Cardiac muscle cell (in vitro differentiated cells and primary cell): ENCODE measurements at regions not wholly inside any gene's neighbourhood (a gene's known extent, or its start where the extent isn't known, plus 50 kb on each side); places are given as distances from the start of the nearest gene placed in this dataset.

Source experiments
- DNase-seq, 2 donors: peaks; one replicate each; pipeline versions ENCODE4 v3.0.0 to v3.0.0-alpha.2; 2010 to 2017; ENCODE audit warnings: low read depth in 1 of 2, low spot score in 1 of 2
- H3K27ac ChIP-seq: fragments of 200-600 bp; sonication (generic); 2 replicates; pipeline ENCODE4 v1.5.1; 2016
- H3K27me3 ChIP-seq: fragments of 200-600 bp; sonication (generic); 2 replicates; pipeline ENCODE4 v1.6.0; 2016; ENCODE audit warnings: control low read depth
- H3K36me3 ChIP-seq: fragments of 200-600 bp; sonication (generic); 2 replicates; pipeline ENCODE4 v1.5.1; 2016; ENCODE audit warnings: control low read depth
- H3K4me1 ChIP-seq: fragments of 200-600 bp; sonication (generic); 2 replicates; pipeline ENCODE4 v1.8.1; 2017; ENCODE audit warnings: low read depth, mild to moderate bottlenecking, mixed run types
- H3K4me3 ChIP-seq: fragments of 200-600 bp; sonication (generic); 2 replicates; pipeline ENCODE4 v1.5.1; 2016; ENCODE audit warnings: mild to moderate bottlenecking
- H3K9me3 ChIP-seq: fragments of 200-600 bp; sonication (generic); 2 replicates; pipeline ENCODE4 v1.5.1; 2017; ENCODE audit warnings: low read depth, mild to moderate bottlenecking, control low read depth
- TF ChIP-seq, protein P1 (sequence below): IDR thresholded peaks from 2 replicates; pipeline ENCODE4 v1.5.1; 2012; ENCODE audit warnings: low read depth, mild to moderate bottlenecking, low read length

DNA sequence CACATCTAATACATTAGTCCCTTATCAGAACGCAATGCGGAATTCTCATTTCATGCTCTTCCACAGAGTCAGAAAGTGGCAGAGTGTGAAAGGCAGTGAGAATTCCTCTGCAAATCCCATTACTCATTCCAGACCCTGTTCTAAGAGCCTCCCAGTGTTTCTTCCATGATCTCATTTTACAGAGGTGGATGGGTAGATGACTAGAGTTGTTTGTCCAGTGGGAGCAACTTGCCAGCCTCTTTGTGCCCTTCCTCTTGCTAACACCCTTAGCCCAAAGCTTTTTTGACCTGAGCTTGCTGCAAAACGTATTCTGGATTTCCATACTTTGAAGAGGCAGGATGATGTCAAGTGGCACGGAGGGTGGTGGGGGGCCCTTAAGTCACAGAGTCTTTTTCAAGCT is 467.7 kb upstream of the RGPD4 start:
- H3K27me3 ChIP-seq = no peaks in the 10 kb centered on the region
- H3K4me3 ChIP-seq = no peak overlapping the region
- H3K36me3 ChIP-seq = no peaks in the 10 kb centered on the region
- no peak for DNase-seq
- TF ChIP-seq, protein P1, sequence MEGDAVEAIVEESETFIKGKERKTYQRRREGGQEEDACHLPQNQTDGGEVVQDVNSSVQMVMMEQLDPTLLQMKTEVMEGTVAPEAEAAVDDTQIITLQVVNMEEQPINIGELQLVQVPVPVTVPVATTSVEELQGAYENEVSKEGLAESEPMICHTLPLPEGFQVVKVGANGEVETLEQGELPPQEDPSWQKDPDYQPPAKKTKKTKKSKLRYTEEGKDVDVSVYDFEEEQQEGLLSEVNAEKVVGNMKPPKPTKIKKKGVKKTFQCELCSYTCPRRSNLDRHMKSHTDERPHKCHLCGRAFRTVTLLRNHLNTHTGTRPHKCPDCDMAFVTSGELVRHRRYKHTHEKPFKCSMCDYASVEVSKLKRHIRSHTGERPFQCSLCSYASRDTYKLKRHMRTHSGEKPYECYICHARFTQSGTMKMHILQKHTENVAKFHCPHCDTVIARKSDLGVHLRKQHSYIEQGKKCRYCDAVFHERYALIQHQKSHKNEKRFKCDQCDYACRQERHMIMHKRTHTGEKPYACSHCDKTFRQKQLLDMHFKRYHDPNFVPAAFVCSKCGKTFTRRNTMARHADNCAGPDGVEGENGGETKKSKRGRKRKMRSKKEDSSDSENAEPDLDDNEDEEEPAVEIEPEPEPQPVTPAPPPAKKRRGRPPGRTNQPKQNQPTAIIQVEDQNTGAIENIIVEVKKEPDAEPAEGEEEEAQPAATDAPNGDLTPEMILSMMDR = no peak
- no peaks in the 10 kb centered on the region for H3K9me3 ChIP-seq
- H3K4me1 ChIP-seq = peaks cover 2% of the 10 kb centered on the region
- H3K27ac ChIP-seq = no peak overlapping the region

DNA sequence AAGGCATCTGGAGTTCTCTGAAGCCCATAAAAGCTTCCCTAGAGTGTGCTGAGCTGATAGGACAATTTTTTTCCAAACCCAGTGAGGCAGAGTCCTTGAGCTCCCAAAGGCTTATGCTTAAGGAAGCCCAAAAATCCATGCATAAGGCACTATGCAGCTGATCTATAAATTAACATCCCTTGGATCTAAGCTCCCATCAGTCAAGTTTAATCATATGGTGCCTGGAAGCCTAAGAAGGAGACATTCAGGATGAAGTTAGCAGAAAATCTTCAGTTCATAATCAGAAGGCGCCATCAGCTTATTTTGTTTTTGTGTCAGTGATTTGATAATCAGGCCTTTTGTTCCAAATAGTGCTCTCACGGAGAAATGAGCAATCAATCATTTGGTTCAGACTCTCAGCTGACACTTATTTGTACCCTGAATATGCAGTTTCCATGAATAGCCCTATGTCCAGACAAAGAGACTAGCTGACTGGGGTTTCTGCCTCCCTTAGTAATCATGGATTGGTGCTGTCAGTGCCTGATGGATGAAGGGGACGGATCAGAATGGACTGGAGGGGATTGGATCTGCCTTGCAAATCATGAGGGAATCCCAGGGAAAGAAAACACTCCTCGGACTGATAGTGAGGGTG is 464.8 kb upstream of the RGPD4 start:
- H3K9me3 ChIP-seq = no peaks in the 10 kb centered on the region
- H3K4me3 ChIP-seq = no peak overlapping the region
- DNase-seq = no peak
- no peak overlapping the region for H3K27ac ChIP-seq
- no peaks in the 10 kb centered on the region for H3K27me3 ChIP-seq
- peaks cover 2% of the 10 kb centered on the region for H3K4me1 ChIP-seq
- no peaks in the 10 kb centered on the region for H3K36me3 ChIP-seq
- TF ChIP-seq, protein P1 = no peak

DNA sequence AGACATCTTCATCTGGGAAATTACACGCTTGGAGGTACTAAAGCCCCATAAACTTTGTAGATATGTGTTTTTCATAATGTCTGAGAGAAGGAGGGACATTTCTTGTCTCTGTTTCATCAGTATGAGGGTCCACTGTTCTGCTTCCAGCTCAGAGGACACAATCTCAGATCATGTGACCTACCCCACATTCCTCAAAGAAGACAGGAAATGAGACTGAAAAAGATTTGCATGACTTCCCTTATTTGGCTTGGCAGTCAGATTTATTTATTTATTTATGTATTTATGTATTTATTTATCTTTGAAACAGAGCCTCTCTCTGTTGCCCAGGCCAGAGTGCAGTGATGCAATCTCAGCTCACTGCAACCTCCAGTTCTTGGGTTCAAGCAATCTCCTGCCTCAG is 463.7 kb upstream of the RGPD4 start:
- TF ChIP-seq, protein P1 = no peak
- DNase-seq = peak in 1 of 2 donors; percentile 6
- peaks cover 2% of the 10 kb centered on the region for H3K4me1 ChIP-seq
- H3K27ac ChIP-seq = no peak overlapping the region
- H3K9me3 ChIP-seq = no peaks in the 10 kb centered on the region
- no peak overlapping the region for H3K4me3 ChIP-seq
- no peaks in the 10 kb centered on the region for H3K27me3 ChIP-seq
- no peaks in the 10 kb centered on the region for H3K36me3 ChIP-seq

DNA sequence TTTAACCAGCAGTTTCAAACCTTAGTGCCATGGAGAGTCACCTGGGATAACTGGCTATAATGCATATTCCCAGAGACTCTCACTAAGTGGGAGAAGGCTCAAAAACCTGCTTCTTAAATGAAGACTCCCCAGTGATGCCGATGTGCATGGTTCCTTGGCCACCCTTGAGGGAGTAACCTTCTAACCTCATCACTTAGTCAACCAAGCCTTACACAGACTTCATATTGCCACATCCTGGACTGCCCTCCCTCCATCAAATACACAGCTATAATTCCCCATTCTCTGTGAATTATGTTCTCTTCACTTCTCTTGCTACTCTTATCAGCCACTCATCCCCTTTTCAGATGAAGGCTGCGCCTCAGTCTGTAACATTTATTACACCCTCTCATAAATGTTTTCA is 462.9 kb upstream of the RGPD4 start:
- Histone ChIP-seq H3K9me3 (no peaks in the 10 kb centered on the region), H3K27me3 (no peaks in the 10 kb centered on the region), H3K27ac (no peak overlapping the region), H3K36me3 (no peaks in the 10 kb centered on the region), H3K4me3 (no peak overlapping the region), H3K4me1 (peaks cover under 1% of the 10 kb centered on the region)
- TF ChIP-seq, protein P1 = no peak
- no peak for DNase-seq

DNA sequence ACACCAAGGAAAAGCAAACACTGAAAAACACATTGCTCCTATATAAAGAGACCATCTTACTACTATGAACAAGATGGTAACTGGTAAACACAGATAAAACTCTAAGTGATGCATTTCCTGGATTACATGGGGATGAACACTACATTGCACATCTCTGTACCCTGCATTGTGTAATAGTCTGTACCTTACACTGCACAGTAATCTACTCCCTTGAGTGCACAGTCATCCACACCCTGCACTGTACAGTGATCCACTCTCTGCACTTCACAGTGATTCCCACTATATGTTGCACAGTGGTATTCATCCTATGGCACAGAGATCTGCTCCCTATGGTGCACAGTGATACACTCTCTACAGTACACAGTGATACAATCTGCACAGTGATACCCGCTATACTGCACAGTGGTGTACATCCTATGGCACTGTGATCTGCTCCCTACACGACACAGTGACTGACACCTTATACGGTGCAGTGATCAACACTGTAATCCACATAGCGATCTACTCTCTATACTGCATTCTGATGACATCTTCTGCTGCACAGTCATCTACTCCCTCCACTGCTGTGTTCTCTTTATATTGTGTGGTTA is 462.2 kb upstream of the RGPD4 start:
- Histone ChIP-seq H3K4me3 (no peak overlapping the region), H3K9me3 (no peaks in the 10 kb centered on the region), H3K27me3 (no peaks in the 10 kb centered on the region), H3K27ac (no peak overlapping the region), H3K36me3 (no peaks in the 10 kb centered on the region), H3K4me1 (no peaks in the 10 kb centered on the region)
- TF ChIP-seq, protein P1 = no peak
- peak in 1 of 2 donors; percentile 10 for DNase-seq
